SU-DHL-6 (cell line): ENCODE measurements at regions not wholly inside any gene's neighbourhood (a gene's known extent, or its start where the extent isn't known, plus 50 kb on each side); places are given as distances from the start of the nearest gene placed in this dataset.

ENCODE experiments used
- EZH2phosphoT487 ChIP-seq: fragments of 200-600 bp; sonication (generic), shearing (Covaris generic); conservative IDR thresholded peaks from 2 replicates; pipeline ENCODE4 v1.6.1; 2018; ENCODE audit warnings: mild to moderate bottlenecking, antibody characterized with exemption, low read length, moderate library complexity, mixed read lengths
- TF ChIP-seq, protein P1 (sequence below): fragments of 200-600 bp; sonication (generic); IDR thresholded peaks from one replicate; pipeline ENCODE4 v1.5.1; 2017; ENCODE audit warnings: antibody characterized with exemption, mild to moderate bottlenecking, low read length, moderate library complexity; ENCODE audit not compliant: insufficient read depth, poor library complexity, severe bottlenecking

DNA sequence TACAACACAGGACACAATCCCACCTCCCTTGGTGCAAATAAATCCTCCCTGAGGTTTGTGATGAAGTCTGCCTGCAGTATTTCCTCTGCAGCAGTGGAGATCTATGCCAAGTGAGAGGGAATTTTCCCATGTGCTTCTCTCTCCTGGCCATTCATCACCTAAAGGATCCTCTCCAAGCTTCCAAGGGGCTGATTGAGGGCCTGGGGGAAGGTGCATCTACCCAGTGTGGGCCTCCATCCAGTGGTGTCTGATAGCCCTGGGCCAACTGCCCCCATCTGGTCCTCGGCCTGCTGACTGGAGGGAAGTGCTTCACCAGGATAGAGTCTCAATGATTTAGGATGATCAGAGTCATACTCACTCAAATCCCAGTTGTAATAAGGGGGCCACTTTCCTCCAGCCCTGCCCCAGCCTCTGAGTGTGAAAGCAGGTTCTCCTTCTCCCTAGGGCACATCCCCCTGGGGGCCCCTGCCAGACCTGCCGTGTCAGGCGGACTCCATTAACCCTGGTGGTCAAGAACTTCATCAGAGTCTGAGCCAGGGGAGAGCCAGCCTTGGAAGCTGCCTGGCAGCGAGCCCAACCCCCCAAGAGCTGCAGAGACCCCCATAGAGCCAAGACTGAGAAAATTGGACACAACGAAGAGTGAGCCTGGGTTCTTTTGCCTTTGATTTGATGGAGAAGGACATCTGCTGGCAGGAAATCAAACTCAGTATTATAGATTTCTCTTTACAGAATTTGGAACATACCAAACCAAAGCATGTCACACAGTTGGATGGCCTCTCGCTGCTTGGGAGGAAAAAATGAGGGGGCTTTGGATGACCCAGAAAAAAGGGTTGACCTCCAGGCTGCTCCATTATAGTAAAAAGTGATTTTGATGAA is 509.6 kb downstream of the CMPK2 start:
- TF ChIP-seq, protein P1, sequence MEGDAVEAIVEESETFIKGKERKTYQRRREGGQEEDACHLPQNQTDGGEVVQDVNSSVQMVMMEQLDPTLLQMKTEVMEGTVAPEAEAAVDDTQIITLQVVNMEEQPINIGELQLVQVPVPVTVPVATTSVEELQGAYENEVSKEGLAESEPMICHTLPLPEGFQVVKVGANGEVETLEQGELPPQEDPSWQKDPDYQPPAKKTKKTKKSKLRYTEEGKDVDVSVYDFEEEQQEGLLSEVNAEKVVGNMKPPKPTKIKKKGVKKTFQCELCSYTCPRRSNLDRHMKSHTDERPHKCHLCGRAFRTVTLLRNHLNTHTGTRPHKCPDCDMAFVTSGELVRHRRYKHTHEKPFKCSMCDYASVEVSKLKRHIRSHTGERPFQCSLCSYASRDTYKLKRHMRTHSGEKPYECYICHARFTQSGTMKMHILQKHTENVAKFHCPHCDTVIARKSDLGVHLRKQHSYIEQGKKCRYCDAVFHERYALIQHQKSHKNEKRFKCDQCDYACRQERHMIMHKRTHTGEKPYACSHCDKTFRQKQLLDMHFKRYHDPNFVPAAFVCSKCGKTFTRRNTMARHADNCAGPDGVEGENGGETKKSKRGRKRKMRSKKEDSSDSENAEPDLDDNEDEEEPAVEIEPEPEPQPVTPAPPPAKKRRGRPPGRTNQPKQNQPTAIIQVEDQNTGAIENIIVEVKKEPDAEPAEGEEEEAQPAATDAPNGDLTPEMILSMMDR, result peak; percentile 11
- TF ChIP-seq EZH2phosphoT487, result no peak
